GM20000 (cell line): ENCODE measurements at regions not wholly inside any gene's neighbourhood (a gene's known extent, or its start where the extent isn't known, plus 50 kb on each side); places are given as distances from the start of the nearest gene placed in this dataset.

ENCODE experiments used
- DNase-seq: peaks from one replicate; pipeline ENCODE4 v3.0.0; 2012; ENCODE audit warnings: low spot score
- CTCF ChIP-seq: IDR thresholded peaks from 2 replicates; pipeline ENCODE4 v1.5.1; 2012; ENCODE audit warnings: mild to moderate bottlenecking, control low read depth; ENCODE audit errors: extremely low read depth, missing control alignments

- no peak for TF ChIP-seq CTCF
- DNase-seq: no peak
Measured at GRCh38 chr11:70886676-70887541, 365.5 kb downstream of the SHANK2 start.

GRCh38 chr11:70887542-70887827, 364.9 kb downstream of the SHANK2 start:
- DNase-seq: no peak
- no peak for TF ChIP-seq CTCF

- no peak for DNase-seq
- TF ChIP-seq CTCF: no peak
Measured at GRCh38 chr11:70888061-70888460, 364.3 kb downstream of the SHANK2 start.

GRCh38 chr11:70889411-70889810, 363.0 kb downstream of the SHANK2 start:
- DNase-seq: no peak
- no peak for TF ChIP-seq CTCF

- DNase-seq: no peak
- TF ChIP-seq CTCF: no peak
Measured at GRCh38 chr11:70891844-70892380, 360.5 kb downstream of the SHANK2 start.

GRCh38 chr11:70892889-70893288, 359.5 kb downstream of the SHANK2 start:
- DNase-seq: no peak
- no peak for TF ChIP-seq CTCF

GRCh38 chr11:70894566-70895365, 357.6 kb downstream of the SHANK2 start:
- no peak for DNase-seq

More at GRCh38 chr11:70894566-70895365, 357.6 kb downstream of the SHANK2 start:
- no peak for TF ChIP-seq CTCF
